Upper lobe of left lung (tissue), 4 donors: ENCODE measurements at regions not wholly inside any gene's neighbourhood (a gene's known extent, or its start where the extent isn't known, plus 50 kb on each side); places are given as distances from the start of the nearest gene placed in this dataset.

Source experiments
- EP300 ChIP-seq, 4 donors: sonication (generic); formaldehyde crosslinking; IDR thresholded peaks; one replicate each; pipeline ENCODE4 v1.5.1; 2017; ENCODE audit warnings: antibody characterized with exemption in 4 of 4, control low read depth in 2 of 4
- POLR2A ChIP-seq, 4 donors: fragments of 450-650 bp; IDR thresholded peaks; one replicate each; pipeline ENCODE4 v1.5.1; 2016 to 2017; ENCODE audit warnings: antibody characterized with exemption in 4 of 4, mild to moderate bottlenecking in 2 of 4

DNA sequence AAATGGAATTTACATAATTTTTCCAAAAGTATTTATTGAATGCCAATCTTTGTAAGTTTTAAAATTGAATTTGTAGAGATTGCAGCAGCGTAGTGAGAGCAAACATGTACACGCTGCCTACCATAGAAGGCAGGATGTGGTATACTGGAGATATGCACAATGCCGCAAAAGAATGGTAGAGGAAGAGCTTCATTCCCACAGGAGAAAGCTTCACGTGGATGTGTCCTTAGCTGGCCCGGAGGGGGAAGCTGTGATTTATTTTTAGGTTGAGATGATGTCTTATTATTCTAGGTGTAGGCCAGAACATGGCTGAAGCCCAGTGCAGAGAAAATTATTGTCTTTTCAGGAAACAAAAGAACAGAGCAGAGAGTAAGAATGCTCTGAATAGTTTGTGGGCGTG, 743.3 kb upstream of the BCHE start:
- TF ChIP-seq EP300 (IDR thresholded peaks at IDR 0.05), result no peak
- no peak for TF ChIP-seq POLR2A (IDR thresholded peaks at IDR 0.05)
